ENCODE measurements at regions not wholly inside any gene's neighbourhood (a gene's known extent, or its start where the extent isn't known, plus 50 kb on each side); places are given as distances from the start of the nearest gene placed in this dataset.

GRCh38 chr7:19448091-19448490 lies 260.7 kb downstream of the POLR1F start:
- no peak for DNase-seq

- no peak for DNase-seq
Measured at GRCh38 chr7:19442016-19442785, 266.6 kb downstream of the POLR1F start.

GRCh38 chr7:19439517-19439916 lies 269.3 kb downstream of the POLR1F start:
- DNase-seq, result no peak

- DNase-seq, result no peak
Measured at GRCh38 chr7:19437446-19437845, 271.4 kb downstream of the POLR1F start.

GRCh38 chr7:19427944-19428343 lies 280.9 kb downstream of the POLR1F start:
- no peak for DNase-seq

- DNase-seq, result no peak
Measured at GRCh38 chr7:19421861-19422260, 276.6 kb upstream of the FERD3L start.

- no peak for DNase-seq
Measured at GRCh38 chr7:19417231-19417630, 272.0 kb upstream of the FERD3L start.

GRCh38 chr7:19415123-19415522 lies 269.9 kb upstream of the FERD3L start:
- DNase-seq, result no peak

- no peak for DNase-seq
Measured at GRCh38 chr7:19413443-19413965, 268.3 kb upstream of the FERD3L start.

- no peak for DNase-seq
Measured at GRCh38 chr7:19410691-19411090, 265.5 kb upstream of the FERD3L start.

- DNase-seq, result no peak
Measured at GRCh38 chr7:19410106-19410505, 264.9 kb upstream of the FERD3L start.

- DNase-seq, result no peak
Measured at GRCh38 chr7:19408706-19409220, 263.5 kb upstream of the FERD3L start.

GRCh38 chr7:19407270-19407669 lies 262.0 kb upstream of the FERD3L start:
- DNase-seq, result no peak

- DNase-seq, result no peak
Measured at GRCh38 chr7:19405541-19405940, 260.3 kb upstream of the FERD3L start.

GRCh38 chr7:19404912-19405329 lies 259.7 kb upstream of the FERD3L start:
- no peak for DNase-seq

GRCh38 chr7:19403691-19404090 lies 258.5 kb upstream of the FERD3L start:
- DNase-seq, result no peak

- no peak for DNase-seq
Measured at GRCh38 chr7:19401461-19401860, 256.2 kb upstream of the FERD3L start.

- DNase-seq, result no peak
Measured at GRCh38 chr7:19400758-19401254, 255.6 kb upstream of the FERD3L start.

GRCh38 chr7:19397911-19398310 lies 252.7 kb upstream of the FERD3L start:
- no peak for DNase-seq

- no peak for DNase-seq
Measured at GRCh38 chr7:19392246-19392645, 247.0 kb upstream of the FERD3L start.

GRCh38 chr7:19390795-19391194 lies 245.6 kb upstream of the FERD3L start:
- DNase-seq, result no peak

- no peak for DNase-seq
Measured at GRCh38 chr7:19381321-19381720, 236.1 kb upstream of the FERD3L start.

GRCh38 chr7:19378345-19378714 lies 233.1 kb upstream of the FERD3L start:
- DNase-seq, result no peak

Data from nucleus accumbens (tissue), 56 donors.